GM18868 (cell line): ENCODE measurements at regions not wholly inside any gene's neighbourhood (a gene's known extent, or its start where the extent isn't known, plus 50 kb on each side); places are given as distances from the start of the nearest gene placed in this dataset.

Source experiments
- ATAC-seq: cut with Tn5 transposase; IDR thresholded peaks from one replicate; pipeline ENCODE4 v1.9.1; 2021; ENCODE audit warnings: mild to moderate bottlenecking, moderate library complexity; ENCODE audit not compliant: unreplicated experiment

GRCh38 chr2:8016688-8017087 lies 665.2 kb upstream of the ID2 start:
- no peak for ATAC-seq

- no peak for ATAC-seq
Observed at GRCh38 chr2:8018956-8019355, 662.9 kb upstream of the ID2 start.

GRCh38 chr2:8019934-8020333 lies 661.9 kb upstream of the ID2 start:
- no peak for ATAC-seq

GRCh38 chr2:8021921-8022320 lies 659.9 kb upstream of the ID2 start:
- ATAC-seq, result no peak

- ATAC-seq, result peak; percentile 72
Observed at GRCh38 chr2:8022908-8023640, 658.8 kb upstream of the ID2 start.

- ATAC-seq, result no peak
Observed at GRCh38 chr2:8024506-8024905, 657.4 kb upstream of the ID2 start.

- no peak for ATAC-seq
Observed at GRCh38 chr2:8026381-8026780, 655.5 kb upstream of the ID2 start.

GRCh38 chr2:8027387-8027786 lies 654.5 kb upstream of the ID2 start:
- ATAC-seq, result no peak

GRCh38 chr2:8028036-8028435 lies 653.8 kb upstream of the ID2 start:
- ATAC-seq, result no peak

GRCh38 chr2:8028436-8028835 lies 653.4 kb upstream of the ID2 start:
- ATAC-seq, result no peak

GRCh38 chr2:8028981-8029380 lies 652.9 kb upstream of the ID2 start:
- ATAC-seq, result no peak

GRCh38 chr2:8030573-8031303 lies 651.1 kb upstream of the ID2 start:
- ATAC-seq, result no peak

GRCh38 chr2:8031370-8031769 lies 650.5 kb upstream of the ID2 start:
- ATAC-seq, result no peak

- no peak for ATAC-seq
Observed at GRCh38 chr2:8033546-8034096, 648.2 kb upstream of the ID2 start.

- ATAC-seq, result peak; percentile 90
Observed at GRCh38 chr2:8036366-8036765, 645.5 kb upstream of the ID2 start.

- ATAC-seq, result no peak
Observed at GRCh38 chr2:8039732-8040131, 642.1 kb upstream of the ID2 start.

- ATAC-seq, result no peak
Observed at GRCh38 chr2:8043295-8043694, 638.6 kb upstream of the ID2 start.

GRCh38 chr2:8044046-8044594 lies 637.7 kb upstream of the ID2 start:
- no peak for ATAC-seq

GRCh38 chr2:8045081-8045614 lies 636.7 kb upstream of the ID2 start:
- ATAC-seq, result no peak

GRCh38 chr2:8046849-8047248 lies 635.0 kb upstream of the ID2 start:
- ATAC-seq, result no peak

GRCh38 chr2:8049176-8049575 lies 632.7 kb upstream of the ID2 start:
- ATAC-seq, result no peak
